CD14-positive monocyte (primary cell): ENCODE measurements at regions not wholly inside any gene's neighbourhood (a gene's known extent, or its start where the extent isn't known, plus 50 kb on each side); places are given as distances from the start of the nearest gene placed in this dataset.

Experiments used
- DNase-seq, 3 donors: peaks; one replicate each; pipeline ENCODE4 v3.0.0-alpha.2; 2011 to 2022
- H2AFZ ChIP-seq: 2 replicates; pipeline ENCODE4 v1.6.0; 2012; ENCODE audit warnings: mild to moderate bottlenecking, low read depth, low read length, inconsistent platforms; ENCODE audit not compliant: insufficient read depth, poor library complexity, severe bottlenecking
- H3K27ac ChIP-seq, 2 donors: 1 replicate in 1 of 2; 2 replicates in 1 of 2; pipeline ENCODE4 v1.5.1; 2012 to 2013; ENCODE audit warnings: low read length in 2 of 2, control low read depth in 1 of 2, inconsistent platforms in 1 of 2, low read depth in 1 of 2, mild to moderate bottlenecking in 1 of 2
- H3K27me3 ChIP-seq, 2 donors: one replicate each; pipeline versions ENCODE4 v1.6.0 to v1.6.1; 2011 to 2013; ENCODE audit warnings: low read length in 2 of 2; ENCODE audit not compliant: control insufficient read depth in 2 of 2, insufficient read depth in 2 of 2
- H3K36me3 ChIP-seq, 2 donors: replicated peaks in 1 of 2; 1 replicate in 1 of 2; 2 replicates in 1 of 2; pipeline versions ENCODE4 v1.5.1 to v1.6.1; 2012 to 2013; ENCODE audit warnings: low read length in 2 of 2, control low read depth in 1 of 2, inconsistent platforms in 1 of 2, mild to moderate bottlenecking in 1 of 2; ENCODE audit not compliant: insufficient read depth in 2 of 2, control insufficient read depth in 1 of 2
- H3K4me1 ChIP-seq, 2 donors: 1 replicate in 1 of 2; 2 replicates in 1 of 2; pipeline versions ENCODE4 v1.5.1 to v1.6.1; 2012 to 2013; ENCODE audit warnings: low read length in 2 of 2, control low read depth in 1 of 2, inconsistent platforms in 1 of 2, mild to moderate bottlenecking in 1 of 2, moderate library complexity in 1 of 2; ENCODE audit not compliant: insufficient read depth in 2 of 2, control insufficient read depth in 1 of 2
- H3K4me2 ChIP-seq: replicated peaks from 2 replicates; pipeline ENCODE3; 2012; ENCODE audit warnings: low read length, moderate library complexity, mild to moderate bottlenecking; ENCODE audit not compliant: poor library complexity, severe bottlenecking; ENCODE audit errors: extremely low read depth
- H3K4me3 ChIP-seq, 3 experiments: fragments of 200-600 bp in 1 of 3; sonication (generic) in 1 of 3; replicated peaks in 1 of 3; 1 replicate in 2 of 3; 2 replicates in 1 of 3; pipeline ENCODE4 v1.5.1; 2011 to 2013; ENCODE audit warnings: low read length in 3 of 3, mild to moderate bottlenecking in 3 of 3, control low read depth in 2 of 3, low read depth in 2 of 3, inconsistent platforms in 1 of 3, moderate library complexity in 1 of 3
- H3K79me2 ChIP-seq: 2 replicates; pipeline ENCODE4 v1.6.0; 2012; ENCODE audit warnings: mild to moderate bottlenecking, control low read depth, inconsistent platforms, low read length, moderate library complexity; ENCODE audit not compliant: insufficient read depth
- H3K9ac ChIP-seq: 2 replicates; pipeline ENCODE4 v1.6.0; 2017; ENCODE audit warnings: low read length, mild to moderate bottlenecking; ENCODE audit not compliant: insufficient read depth, poor library complexity, severe bottlenecking
- H3K9me3 ChIP-seq, 2 donors: replicated peaks in 1 of 2; 1 replicate in 1 of 2; 2 replicates in 1 of 2; pipeline versions ENCODE4 v1.5.1 to v1.6.1; 2012 to 2013; ENCODE audit warnings: low read length in 2 of 2, control low read depth in 1 of 2; ENCODE audit not compliant: control insufficient read depth in 1 of 2, insufficient read depth in 1 of 2
- H4K20me1 ChIP-seq: 2 replicates; pipeline ENCODE4 v1.6.0; 2012; ENCODE audit warnings: mild to moderate bottlenecking, low read length, control low read depth, moderate library complexity; ENCODE audit not compliant: insufficient read depth
- H3K27ac Mint-ChIP-seq, 7 donors: one replicate each; pipeline ENCODE4 v1.8.0; 2020; ENCODE audit warnings: mild to moderate bottlenecking in 7 of 7, mixed read lengths in 7 of 7, moderate library complexity in 6 of 7, inconsistent platforms in 2 of 7
- H3K27me3 Mint-ChIP-seq, 3 donors: one replicate each; pipeline ENCODE4 v1.8.0; 2021 to 2022; ENCODE audit warnings: low read depth in 3 of 3, mild to moderate bottlenecking in 3 of 3, mixed read lengths in 3 of 3, moderate library complexity in 3 of 3, inconsistent platforms in 1 of 3
- H3K36me3 Mint-ChIP-seq, 2 donors: one replicate each; pipeline ENCODE4 v1.8.0; 2020; ENCODE audit warnings: mixed read lengths in 2 of 2, inconsistent platforms in 1 of 2, mild to moderate bottlenecking in 1 of 2
- H3K4me1 Mint-ChIP-seq: one replicate; pipeline ENCODE4 v1.8.0; 2020; ENCODE audit warnings: mild to moderate bottlenecking, mixed read lengths
- H3K4me3 Mint-ChIP-seq, 2 donors: one replicate each; pipeline ENCODE4 v1.8.0; 2020; ENCODE audit warnings: mild to moderate bottlenecking in 2 of 2, mixed read lengths in 2 of 2, moderate library complexity in 1 of 2
- H3K9me3 Mint-ChIP-seq, 7 donors: one replicate each; pipeline ENCODE4 v1.8.0; 2020 to 2022; ENCODE audit warnings: mixed read lengths in 7 of 7, mild to moderate bottlenecking in 6 of 7, moderate library complexity in 6 of 7, inconsistent platforms in 2 of 7
- CTCF ChIP-seq: fragments of 200-600 bp; IDR thresholded peaks from one replicate; pipeline ENCODE4 v1.8.0; 2022; ENCODE audit warnings: antibody characterized with exemption, mild to moderate bottlenecking
- WGBS: methylation state at CpG from one replicate; pipeline ENCODE4 v1.1.5; 2013; ENCODE audit warnings: missing lambda C conversion rate; ENCODE audit not compliant: insufficient coverage; 5-methylcytosine and 5-hydroxymethylcytosine counted together
- intact Hi-C, 2 donors: fragments of 100-400 bp; cut with micrococcal nuclease; formaldehyde crosslinking; loops; one replicate each; pipeline versions ENCODE4 v1.15.0 to v1.15.1; 2023

- no peak for TF ChIP-seq CTCF
- Histone ChIP-seq H3K4me3 (no peak overlapping the region), H3K36me3 (no peaks in the 10 kb centered on the region), H3K79me2 (no peaks in the 10 kb centered on the region), H3K4me2 (no peak overlapping the region), H4K20me1 (no peaks in the 10 kb centered on the region), H3K27ac (no peak overlapping the region), H3K4me1 (no peaks in the 10 kb centered on the region), H3K27me3 (no peaks in the 10 kb centered on the region), H3K9me3 (no peaks in the 10 kb centered on the region), H2AFZ (no peak overlapping the region), H3K9ac (no peak overlapping the region)
- H3K4me1 Mint-ChIP-seq: no peaks in the 10 kb centered on the region
- H3K27ac Mint-ChIP-seq: no peak overlapping the region
- no CpG with 5 or more reads among the region's 1 CpG for WGBS
- no peaks in the 10 kb centered on the region for H3K36me3 Mint-ChIP-seq
- no peak overlapping the region for H3K4me3 Mint-ChIP-seq
- intact Hi-C loops: no loop called here
- H3K27me3 Mint-ChIP-seq: peaks cover 0 to 2% (median 0%) of the 10 kb centered on the region in 3 donors
- H3K9me3 Mint-ChIP-seq: peaks cover 0 to 6% (median 3%) of the 10 kb centered on the region in 7 donors
- DNase-seq: no peak
Observed at GRCh38 chr11:28488336-28488735, 380.1 kb downstream of the METTL15 start.

- intact Hi-C loops: no loop called here
- Histone ChIP-seq H3K27me3 (no peaks in the 10 kb centered on the region), H4K20me1 (no peaks in the 10 kb centered on the region), H3K27ac (no peak overlapping the region), H3K9ac (no peak overlapping the region), H3K4me1 (no peaks in the 10 kb centered on the region), H3K79me2 (no peaks in the 10 kb centered on the region), H3K4me3 (no peak overlapping the region), H3K4me2 (no peak overlapping the region), H2AFZ (no peak overlapping the region), H3K36me3 (no peaks in the 10 kb centered on the region), H3K9me3 (no peaks in the 10 kb centered on the region)
- H3K4me1 Mint-ChIP-seq: no peaks in the 10 kb centered on the region
- peaks cover 0 to 6% (median 3%) of the 10 kb centered on the region in 7 donors for H3K9me3 Mint-ChIP-seq
- no peaks in the 10 kb centered on the region for H3K36me3 Mint-ChIP-seq
- H3K27me3 Mint-ChIP-seq: peaks cover 0 to 1% (median under 1%) of the 10 kb centered on the region in 3 donors
- no peak overlapping the region for H3K4me3 Mint-ChIP-seq
- H3K27ac Mint-ChIP-seq: no peak overlapping the region
- TF ChIP-seq CTCF: no peak
- DNase-seq: no peak
- 84% methylated on average over 6 of the region's 7 CpGs for WGBS
Observed at GRCh38 chr11:28483072-28483867, 375.1 kb downstream of the METTL15 start.
